ENCODE measurements at regions not wholly inside any gene's neighbourhood (a gene's known extent, or its start where the extent isn't known, plus 50 kb on each side); places are given as distances from the start of the nearest gene placed in this dataset.

- H2BK20ac ChIP-seq (ENCODE audit: low read depth, low read length), result no peak overlapping the region
- no CpG with 5 or more reads among the region's 1 CpG for WGBS, 2 experiments (ENCODE audit: extremely low coverage in 2 of 2, insufficient read length in 1 of 2)
- ChIA-PET CTCF (no interaction called here), POLR2A (ENCODE audit: unreplicated experiment) (no interaction called here)
- H3K36me3 ChIP-seq (ENCODE audit: control insufficient read depth, insufficient read depth, low read length), result no peaks in the 10 kb centered on the region
- H2AK5ac ChIP-seq (ENCODE audit: low read depth, low read length), result no peak overlapping the region
- H3K4ac ChIP-seq (ENCODE audit: low read depth, low read length), result no peak overlapping the region
- H3K18ac ChIP-seq (ENCODE audit: low read depth, low read length), result no peak overlapping the region
- no peak for ATAC-seq (ENCODE audit: low read depth)
- DNase-seq, result no peak
- no peak overlapping the region for H2BK5ac ChIP-seq (ENCODE audit: low read depth, low read length, poor library complexity, severe bottlenecking)
- no peak overlapping the region for H4K91ac ChIP-seq (ENCODE audit: insufficient read depth, low read depth, low read length)
- H4K5ac ChIP-seq (ENCODE audit: low read depth, low read length), result no peak overlapping the region
- no peak overlapping the region for H3K27ac ChIP-seq (ENCODE audit: insufficient read depth, low read length)
- H3K27me3 ChIP-seq (ENCODE audit: control insufficient read depth, insufficient read depth, low read length), result no peaks in the 10 kb centered on the region
- no peaks in the 10 kb centered on the region for H3K4me1 ChIP-seq (ENCODE audit: control insufficient read depth, insufficient read depth, low read length)
- no peak overlapping the region for H2BK15ac ChIP-seq (ENCODE audit: low read depth, low read length)
- TF ChIP-seq NFE2L2 (IDR thresholded peaks at IDR 0.05; ENCODE audit: low read depth, low read length), result no peak
- no peak for TF ChIP-seq FOS (IDR thresholded peaks at IDR 0.05; ENCODE audit: low read depth, low read length)
- TF ChIP-seq CEBPB (IDR thresholded peaks at IDR 0.05; ENCODE audit: low read depth, low read length), result no peak
- TF ChIP-seq MXI1 (IDR thresholded peaks at IDR 0.05; ENCODE audit: borderline replicate concordance, low read depth, low read length), result no peak
- no peak overlapping the region for H3K4me3 ChIP-seq (ENCODE audit: insufficient read depth, low read depth, low read length)
- no peaks in the 10 kb centered on the region for H3K9me3 ChIP-seq (ENCODE audit: control insufficient read depth, insufficient read depth, low read length)
- no peak overlapping the region for H3K9ac ChIP-seq (ENCODE audit: low read depth, low read length)
- H3K79me1 ChIP-seq (ENCODE audit: low read depth in 1 of 2, low read length in 2 of 2), result no peaks in the 10 kb centered on the region
- H2AK9ac ChIP-seq (replicated peaks; ENCODE audit: low read depth, low read length, poor library complexity), result no peak overlapping the region
- BruUV-seq (replicated peaks), result no TSS peak
- no peak overlapping the region for H3K14ac ChIP-seq (replicated peaks; ENCODE audit: low read depth, low read length)
- in situ Hi-C loops (cut with MboI; ENCODE audit: low sequenced_read_pairs) (no loop called here), intact Hi-C loops (cut with micrococcal nuclease) (no loop called here), dilution Hi-C loops (cut with HindIII; ENCODE audit: low sequenced_read_pairs, unreplicated experiment) (no loop called here)
- H4K20me1 ChIP-seq (ENCODE audit: insufficient read depth, low read length), result no peaks in the 10 kb centered on the region
- H4K8ac ChIP-seq (ENCODE audit: low read depth in 2 of 2, low read length in 2 of 2), result no peak overlapping the region
- H3K9me1 ChIP-seq (ENCODE audit: insufficient read depth, low read length), result no peaks in the 10 kb centered on the region
- no peak overlapping the region for H2BK120ac ChIP-seq (ENCODE audit: low read depth, low read length)
- H2AFZ ChIP-seq (replicated peaks; ENCODE audit: low read length, poor library complexity), result no peak overlapping the region
- H3K23ac ChIP-seq (ENCODE audit: low read depth, low read length), result no peak overlapping the region
- no peak overlapping the region for H3K4me2 ChIP-seq (ENCODE audit: low read depth, low read length)
- no peak overlapping the region for H3K56ac ChIP-seq (ENCODE audit: extremely low read depth, insufficient read depth, low read length)
Measured at GRCh38 chr5:18333841-18334240, 699.6 kb downstream of the TAF11L14 start.

Measured in IMR-90 (cell line).